ENCODE measurements at regions not wholly inside any gene's neighbourhood (a gene's known extent, or its start where the extent isn't known, plus 50 kb on each side); places are given as distances from the start of the nearest gene placed in this dataset.

DNA sequence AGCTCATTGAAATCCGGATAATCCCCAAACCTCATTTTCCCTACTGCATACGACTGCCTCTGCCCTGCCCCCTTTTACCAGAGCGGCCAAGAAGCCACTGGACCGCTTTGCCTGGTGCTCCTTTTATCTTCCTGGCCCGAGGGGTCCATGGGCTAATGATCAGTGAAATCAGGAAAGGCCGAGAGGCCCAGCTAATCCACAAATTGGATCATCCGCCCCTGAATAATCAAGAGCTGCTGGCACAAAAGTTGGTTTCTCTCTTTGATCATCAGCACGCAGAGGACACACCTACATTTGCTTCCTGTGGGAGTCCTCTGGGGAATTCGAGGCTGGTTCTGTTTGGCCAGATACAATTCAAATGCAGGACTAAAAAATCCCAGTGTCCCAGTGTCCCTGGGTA is 144.5 kb downstream of the INSIG2 start:
- no peak for DNase-seq (ENCODE audit: low spot score)

DNA sequence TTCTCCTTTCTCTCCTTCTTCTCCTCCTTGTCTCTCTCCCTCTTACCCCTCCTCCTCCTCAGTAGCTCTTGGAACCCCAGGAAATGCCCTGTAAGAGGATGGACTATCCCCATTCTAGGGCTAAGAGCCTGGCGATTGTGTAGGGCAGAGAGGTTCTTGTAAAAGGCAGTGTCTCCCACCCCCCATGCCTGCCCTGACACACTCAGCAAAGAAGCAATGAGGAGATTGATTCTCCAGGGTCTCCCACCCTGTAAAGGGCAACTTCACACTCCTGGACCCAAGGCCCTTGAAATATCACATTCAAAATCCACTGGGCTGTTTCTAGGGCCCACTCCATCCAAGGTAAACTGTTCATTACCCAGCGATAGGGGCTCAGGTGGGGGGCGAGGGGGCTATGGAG is 144.1 kb downstream of the INSIG2 start:
- DNase-seq (ENCODE audit: low spot score), result no peak

DNA sequence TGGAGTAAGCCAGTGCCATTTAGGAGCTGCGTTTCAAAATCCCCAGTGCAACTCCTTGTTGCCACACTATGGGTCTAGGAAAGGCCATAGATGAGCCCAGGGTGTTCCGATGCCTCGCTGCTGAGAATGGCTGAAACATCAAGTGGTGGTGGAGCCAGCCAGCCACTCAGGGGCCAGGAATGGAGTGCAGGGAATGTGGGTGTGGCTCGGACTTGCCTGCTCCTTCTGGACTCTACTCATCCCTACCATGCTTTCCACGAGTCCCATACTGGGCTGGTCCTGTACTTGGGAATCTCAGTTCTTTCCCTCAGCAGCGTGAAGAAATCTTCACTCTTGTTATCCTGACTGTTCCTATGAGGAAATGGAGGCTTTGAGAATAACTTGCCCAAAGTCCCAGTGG is 143.5 kb downstream of the INSIG2 start:
- DNase-seq (ENCODE audit: low spot score), result no peak

DNA sequence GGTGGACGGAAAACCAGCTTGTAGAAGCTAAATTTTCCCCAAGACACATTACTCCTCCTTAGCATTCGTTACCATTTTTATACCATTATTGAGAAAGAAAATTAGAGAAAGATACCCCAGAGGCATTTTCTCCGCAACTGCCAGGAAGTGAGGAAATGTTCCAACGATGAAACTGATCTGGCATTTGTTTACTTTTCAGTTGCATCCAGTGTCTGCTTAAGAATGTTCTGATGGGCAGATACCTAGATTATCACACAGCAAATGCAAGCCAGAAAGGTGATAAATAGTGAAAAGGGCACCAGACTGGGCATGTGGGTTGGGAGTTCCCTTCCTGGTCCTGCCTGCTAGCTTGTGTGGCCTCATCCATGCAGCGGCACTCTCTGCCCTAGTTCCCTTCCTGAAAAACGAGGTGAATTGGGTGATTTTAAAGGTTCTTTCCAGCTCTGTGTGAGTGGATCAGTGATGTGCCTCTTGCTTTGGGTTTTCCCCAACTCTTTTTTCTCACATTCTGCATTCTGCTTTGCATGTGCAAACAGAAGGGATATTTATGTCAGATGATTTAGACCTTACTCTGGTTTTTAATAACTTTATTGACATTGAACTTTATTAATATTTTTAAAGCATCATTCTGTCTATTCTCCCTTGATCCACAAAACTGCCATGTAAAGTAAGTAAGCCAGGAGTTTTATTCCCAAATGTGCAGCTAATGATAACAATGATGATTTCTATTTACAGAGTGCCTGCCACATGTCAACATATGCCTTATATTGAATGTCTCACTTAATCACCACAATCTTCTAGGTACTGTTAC is 139.6 kb downstream of the INSIG2 start:
- DNase-seq (ENCODE audit: low spot score), result no peak

DNA sequence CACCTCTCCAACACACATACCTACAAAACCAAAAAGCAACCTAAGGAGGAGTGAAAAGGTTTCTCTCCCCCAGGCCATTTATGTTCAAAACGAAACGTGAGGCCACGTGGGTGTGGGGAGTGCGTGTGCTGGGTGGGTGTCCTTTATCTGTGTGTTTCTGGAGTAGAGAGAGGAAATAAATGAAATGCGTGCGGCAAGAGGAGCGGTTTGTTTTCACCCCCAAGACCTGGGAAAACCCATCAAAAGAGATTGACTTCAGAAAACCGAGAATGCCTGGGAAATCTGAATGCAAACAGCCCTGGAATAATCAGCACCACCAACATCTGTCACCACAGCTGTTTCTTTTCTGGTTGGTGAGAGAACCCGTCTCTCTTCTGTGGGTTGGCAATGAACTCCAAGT is 137.4 kb downstream of the INSIG2 start:
- DNase-seq (ENCODE audit: low spot score), result no peak

DNA sequence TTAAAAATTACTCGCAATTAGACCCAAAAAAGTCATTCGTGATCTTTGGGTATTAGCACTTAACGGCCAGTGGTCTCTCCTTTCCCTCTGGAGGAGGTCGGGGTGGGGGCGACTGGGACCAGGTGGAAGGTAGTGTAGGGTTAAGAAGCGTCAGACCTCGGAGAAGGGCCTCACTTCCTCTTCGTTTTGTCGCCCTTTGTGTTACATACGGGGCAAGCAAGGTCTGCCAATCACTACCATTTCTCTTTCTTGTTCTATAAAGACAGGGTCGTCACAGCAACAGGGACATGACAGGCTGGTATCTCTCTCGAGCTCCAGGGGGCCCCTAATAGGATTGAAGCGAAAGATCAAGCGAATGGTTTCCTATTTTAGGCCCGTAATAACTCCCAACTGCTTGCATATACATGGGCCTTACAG is 136.6 kb downstream of the INSIG2 start:
- no peak for DNase-seq (ENCODE audit: low spot score)

DNA sequence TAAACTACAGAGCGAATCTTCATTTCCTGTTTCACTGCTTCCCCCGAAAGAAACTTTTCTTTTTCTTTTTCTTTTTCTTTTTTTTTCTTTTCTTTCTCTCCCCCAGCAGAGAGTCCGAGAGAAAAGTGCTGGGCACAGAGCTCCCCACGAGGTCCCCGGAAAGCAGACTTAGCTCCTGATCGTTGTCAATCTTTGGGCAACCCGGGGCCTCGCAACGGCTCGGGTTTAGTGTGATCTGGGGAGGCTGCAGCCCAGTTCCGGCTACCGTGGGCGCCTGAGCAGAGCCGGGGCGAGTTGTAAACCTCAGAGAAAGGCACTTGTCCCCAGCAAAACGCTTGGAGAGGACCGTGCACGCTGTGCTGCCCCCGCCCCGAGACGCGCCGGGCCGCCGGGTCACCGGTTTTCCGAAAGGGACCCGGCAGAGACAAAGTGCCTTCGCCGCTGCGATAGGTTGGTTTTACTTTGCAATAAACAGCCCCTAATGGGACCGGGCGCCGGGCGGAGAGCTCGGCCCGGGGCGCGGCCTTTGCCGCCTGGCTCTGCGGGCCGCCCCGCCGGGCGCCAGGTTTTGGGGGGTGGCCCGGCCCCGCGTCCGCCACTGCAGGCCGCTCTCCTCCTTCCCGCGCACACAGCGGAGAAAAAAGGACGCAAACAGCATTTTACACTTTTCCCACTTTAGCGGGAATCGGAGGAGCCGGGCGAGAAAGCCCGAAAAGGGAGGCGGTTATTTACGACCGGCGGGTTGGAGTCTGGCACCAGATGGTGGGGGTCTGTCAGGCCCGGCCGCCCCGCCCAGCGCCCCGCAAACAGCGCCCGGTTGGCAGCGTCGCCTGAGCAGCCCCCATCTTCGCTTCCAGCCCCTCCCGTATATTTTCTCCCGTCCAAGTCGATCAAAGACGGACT is 136.0 kb downstream of the INSIG2 start:
- no peak for DNase-seq (ENCODE audit: low spot score)

DNA sequence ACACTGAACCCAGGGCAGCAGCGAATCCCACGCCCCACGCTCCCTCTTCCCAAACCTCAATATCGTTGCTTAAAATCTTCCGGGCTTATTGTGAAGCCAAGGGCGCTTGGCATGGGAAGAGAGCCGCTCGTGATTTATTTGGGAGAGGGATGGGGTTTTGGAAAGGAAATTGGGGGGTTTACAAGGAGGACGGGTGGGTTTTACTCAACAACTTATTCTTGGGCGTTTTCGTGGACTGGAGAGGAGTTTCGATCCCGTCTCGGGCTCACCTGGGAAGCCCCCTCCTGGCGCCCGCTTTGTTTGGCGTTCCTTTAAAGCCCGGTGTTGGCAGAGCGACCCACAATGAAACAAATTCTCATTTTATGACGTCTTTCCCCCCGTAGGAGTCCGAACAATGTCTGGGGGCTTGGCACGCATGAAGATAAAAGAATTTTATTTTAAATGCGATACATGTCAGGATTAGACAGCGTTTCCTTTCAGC is 135.3 kb downstream of the INSIG2 start:
- no peak for DNase-seq (ENCODE audit: low spot score)

DNA sequence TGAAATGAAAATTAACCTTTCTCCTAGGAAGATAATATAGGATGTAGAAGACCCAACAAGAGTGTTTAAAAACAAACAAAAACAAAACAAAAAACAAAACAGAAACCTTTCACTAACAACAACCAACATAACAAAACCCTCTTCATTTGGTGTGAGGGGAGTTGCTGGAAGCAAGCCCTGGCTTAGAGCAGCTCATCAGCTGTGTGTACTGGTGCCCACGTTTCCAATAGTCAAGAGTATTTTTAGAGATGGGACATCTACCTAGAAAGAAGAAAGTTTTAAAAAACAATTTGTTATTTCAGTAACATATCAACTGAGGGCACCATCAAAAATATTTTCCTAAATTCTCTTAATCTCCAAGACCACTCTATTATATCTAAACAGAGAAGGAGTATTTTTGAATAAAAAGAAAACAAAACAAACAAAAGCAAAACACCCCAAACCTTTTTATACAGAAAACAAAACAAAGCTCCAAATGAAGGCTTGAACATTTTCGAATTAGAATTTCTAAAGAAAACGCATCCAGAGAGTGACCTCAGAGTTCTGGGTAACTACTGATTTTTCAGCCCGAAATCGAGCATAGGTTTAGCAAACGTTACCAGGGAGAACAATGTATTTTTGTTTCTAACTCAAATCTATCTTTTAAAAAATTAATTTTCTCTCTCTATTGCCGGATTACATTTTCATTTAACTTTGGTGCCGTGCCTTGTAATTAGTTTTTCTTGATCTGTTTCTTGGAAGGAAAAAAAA is 134.6 kb downstream of the INSIG2 start:
- DNase-seq (ENCODE audit: low spot score), result no peak

DNA sequence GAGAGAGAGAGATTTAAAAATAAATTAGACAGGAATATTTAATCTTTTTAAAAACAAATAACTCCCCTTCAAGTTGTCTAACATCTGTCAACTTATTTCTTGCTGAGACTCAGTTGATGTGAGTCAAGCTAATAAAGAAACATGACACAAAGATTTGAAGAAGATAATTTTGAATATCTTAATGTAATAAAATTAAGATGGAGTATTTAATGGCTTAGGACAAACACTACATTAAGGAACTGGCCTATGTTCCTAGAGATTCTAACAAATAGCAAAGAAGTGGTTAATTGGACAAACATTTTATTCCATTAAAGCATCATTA is 134.0 kb downstream of the INSIG2 start:
- no peak for DNase-seq (ENCODE audit: low spot score)

DNA sequence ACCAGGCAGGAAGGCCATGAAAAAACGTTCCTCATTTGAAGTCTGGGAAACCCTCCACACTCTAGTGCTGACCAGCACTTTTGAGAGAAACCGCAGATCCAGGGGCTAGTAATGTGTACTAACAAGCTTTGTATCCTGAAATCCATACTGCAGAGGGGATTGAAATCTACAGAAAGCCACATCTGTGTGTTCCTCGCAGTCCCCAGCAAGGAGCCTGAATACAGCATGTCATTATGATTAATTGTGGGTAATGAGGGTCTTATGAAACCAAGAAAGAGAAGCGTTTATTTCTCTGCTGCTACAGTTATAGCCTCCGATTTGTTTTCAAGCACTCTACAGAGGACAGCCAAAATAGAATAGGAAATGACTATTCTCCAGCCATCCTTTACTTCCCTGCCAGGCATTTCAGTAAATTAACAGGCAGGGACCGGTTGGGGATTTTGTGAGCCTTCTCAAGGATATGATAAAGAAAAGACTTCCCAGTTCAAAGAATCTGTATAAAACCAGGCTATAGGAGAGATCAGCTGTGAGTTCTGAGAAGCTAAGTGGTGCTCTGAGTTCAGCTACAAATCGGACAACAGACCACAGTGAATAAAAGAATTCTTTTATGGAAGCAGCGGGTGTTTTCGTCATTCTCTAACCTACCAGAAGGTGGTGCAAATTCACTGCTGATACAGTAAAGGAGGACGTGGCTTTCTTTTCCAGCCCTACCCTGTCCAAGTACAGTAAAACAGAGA is 133.4 kb downstream of the INSIG2 start:
- DNase-seq (ENCODE audit: low spot score), result peak; percentile 73

DNA sequence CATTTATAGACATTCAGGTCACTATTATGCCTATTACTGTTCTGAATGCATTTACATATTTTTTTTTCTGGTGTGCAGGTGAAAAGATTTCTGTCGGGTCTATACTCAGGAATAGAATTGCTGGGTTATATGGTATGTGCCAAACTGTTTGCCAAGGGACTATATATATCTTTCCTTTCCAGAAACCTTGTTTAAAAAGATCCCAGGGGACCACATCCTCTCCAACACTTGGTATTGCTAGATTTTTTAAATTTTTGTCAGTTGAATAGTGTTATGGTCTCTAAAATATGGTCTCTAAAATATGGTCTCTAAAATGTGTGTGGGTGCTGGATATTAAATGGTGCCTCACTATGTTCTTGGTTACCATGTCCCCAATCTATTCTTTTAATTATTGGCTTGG is 131.3 kb downstream of the INSIG2 start:
- DNase-seq (ENCODE audit: low spot score), result no peak

DNA sequence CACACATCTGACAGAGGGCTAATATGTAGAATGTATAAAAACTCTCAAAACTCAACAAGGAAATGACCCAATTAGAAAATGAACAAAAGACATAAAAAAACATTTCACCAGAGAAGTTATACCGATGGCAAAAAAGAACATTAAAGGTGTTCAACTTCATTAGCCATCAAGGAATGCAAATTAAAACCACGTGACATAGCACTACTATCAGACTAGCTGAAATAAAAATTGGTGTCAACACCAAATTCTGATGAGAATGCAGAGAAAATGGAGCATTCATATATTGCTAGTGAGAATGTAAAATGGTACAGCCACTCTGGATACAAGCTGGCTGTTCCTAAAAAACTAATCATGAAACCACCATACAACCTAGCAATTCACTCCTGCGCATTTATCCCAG is 128.0 kb downstream of the INSIG2 start:
- no peak for DNase-seq (ENCODE audit: low spot score)

DNA sequence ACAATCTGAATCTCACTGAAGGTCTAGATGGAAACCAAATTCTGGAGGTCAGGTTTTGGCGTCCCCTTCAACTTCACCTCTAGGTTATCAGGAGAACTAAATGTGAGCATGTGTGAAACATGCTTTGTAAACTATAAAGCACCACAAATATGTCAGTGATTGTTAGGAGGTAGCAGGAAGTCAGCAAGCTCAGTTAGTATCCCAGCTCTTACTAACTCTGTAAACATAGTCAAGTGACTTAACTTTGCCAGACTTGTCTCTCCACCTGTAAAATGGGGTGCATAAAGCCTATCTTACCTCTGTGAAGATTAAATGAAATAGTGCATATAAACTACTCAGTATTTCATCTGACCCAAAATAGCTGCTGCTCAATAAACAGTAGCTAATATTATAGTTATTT is 121.5 kb downstream of the INSIG2 start:
- no peak for DNase-seq (ENCODE audit: low spot score)

DNA sequence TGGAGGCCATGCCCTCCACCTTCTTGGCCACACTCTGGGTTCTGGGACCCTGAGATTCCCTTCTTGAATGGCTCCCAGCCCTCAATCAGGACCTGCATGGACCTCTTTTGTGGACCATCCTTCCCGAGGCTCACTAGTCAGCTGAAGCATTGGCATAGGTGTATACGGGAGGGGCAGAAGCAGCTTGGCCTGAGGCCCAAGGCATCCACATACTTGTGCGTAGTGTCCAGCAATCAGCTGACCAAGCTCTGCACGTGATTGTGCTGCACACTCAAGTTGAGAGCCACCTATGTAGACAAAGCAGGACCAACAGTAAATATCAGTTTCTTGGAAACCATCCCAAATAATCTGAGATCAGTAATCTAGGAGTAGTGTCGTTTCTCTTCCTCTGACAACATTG is 119.6 kb downstream of the INSIG2 start:
- DNase-seq (ENCODE audit: low spot score), result no peak

DNA sequence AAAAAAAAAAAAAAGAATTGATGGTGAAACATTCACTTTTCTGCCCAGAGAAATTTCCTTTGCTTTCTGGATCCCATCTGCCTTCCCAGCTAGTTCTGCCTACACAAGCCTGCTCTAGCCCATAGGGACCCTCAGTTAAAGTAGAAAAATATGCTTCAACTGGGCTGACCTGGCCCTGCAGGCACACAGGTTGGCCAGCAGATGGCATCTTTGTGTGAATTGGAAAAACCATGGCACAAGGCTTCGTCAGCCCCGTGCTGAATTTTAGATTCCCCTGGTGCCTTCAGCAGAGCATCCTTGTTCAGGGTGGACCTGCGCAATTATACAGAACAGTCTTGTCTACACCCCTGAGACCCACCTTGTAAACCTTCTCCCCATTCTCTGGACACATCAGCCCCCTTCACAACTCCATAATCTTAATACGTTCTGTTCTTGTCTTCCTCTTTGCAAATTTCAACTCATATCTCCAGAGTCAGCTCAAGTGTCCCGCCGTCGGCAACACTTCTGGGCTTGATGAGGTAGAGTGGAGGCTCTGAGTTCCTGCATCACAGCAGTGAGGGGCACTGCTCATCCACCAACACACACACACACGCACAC is 114.5 kb downstream of the INSIG2 start:
- peak; percentile 63 for DNase-seq (ENCODE audit: low spot score)

DNA sequence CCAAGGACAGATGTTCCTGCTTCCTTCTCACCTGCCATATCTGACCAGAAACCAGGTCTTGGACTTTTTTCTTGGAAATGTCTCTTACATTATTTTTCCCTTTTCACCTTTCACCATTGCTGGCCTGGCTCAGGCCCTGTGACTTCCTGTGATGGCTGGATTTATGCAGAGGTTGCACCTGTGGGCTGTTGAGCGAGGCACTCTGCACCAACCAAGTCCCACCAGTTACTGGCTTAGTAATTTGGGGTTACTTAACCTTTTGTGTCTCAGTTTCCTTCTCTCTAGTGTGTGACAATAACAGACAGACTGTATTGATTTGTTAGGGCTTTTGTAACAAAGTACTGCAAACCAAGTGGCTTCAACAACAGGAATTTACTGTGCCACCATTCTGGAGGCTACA is 110.0 kb downstream of the INSIG2 start:
- DNase-seq (ENCODE audit: low spot score), result no peak

DNA sequence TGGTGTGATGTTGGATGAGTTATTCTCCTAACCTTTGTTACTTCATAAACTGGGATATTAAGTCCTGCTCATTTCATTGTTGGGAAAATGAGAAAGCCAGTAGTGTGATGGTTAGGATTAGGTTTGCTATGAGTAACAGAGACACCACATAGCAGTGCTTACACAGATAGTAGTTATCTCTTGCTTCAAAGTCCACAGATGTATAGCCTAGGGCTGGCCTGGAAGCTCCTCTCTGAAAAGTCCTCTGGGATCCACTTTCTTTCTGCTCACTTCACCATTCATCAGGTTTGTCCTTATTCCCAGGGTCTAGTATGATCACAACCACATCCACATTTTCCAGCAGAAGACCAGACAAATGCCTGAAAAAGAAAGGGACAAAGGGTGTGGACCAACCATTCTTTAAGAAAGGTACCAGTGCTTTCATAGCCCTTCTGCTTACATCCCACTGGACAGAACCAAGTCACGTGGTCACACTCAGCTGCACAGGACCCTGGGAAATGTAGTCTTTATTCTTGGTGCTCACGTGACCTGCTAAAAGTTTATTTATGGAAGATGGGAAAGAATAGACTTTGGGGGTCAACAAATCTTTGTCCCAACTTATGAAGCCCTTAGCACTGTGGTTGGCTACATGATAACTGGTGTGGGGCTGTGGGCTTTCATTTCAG is 108.9 kb downstream of the INSIG2 start:
- DNase-seq (ENCODE audit: low spot score), result no peak

DNA sequence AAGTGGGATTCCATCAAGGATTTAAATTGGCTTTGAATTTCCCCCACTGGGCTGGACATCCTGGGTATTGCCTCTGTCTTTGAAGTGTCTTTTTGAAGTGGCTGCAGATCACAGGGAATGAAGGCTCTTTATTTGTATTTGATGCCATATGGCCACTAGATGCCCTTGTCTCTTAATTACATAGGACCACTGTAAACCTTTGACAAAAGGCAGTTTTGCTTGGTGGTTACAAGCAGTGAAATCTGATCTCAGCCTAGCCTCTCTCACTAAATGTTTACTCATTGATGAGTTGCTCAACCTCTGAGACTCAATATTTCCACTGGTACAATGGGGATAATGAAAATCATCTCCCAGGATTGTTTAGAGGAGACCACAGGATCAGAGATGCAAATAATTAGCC is 102.2 kb downstream of the INSIG2 start:
- peak; percentile 21 for DNase-seq (ENCODE audit: low spot score)

DNA sequence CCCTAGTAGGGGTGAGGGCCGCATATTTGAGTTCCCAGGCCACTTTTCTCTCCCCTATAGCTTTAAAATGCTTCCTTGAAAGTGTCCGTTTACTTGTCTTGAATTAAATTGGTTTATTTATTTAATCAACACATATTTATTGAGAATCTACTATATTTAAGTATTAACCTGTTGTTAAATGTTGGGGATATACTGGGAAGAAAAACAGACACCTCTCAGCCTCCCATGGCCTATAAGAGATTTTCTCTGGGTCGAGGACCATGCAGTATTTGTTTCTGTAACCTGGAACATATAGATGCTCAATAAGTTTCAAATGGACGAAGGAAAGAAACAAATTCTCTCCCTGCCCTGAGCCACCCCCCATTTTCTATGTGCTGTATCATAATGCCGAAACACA is 98.6 kb downstream of the INSIG2 start:
- no peak for DNase-seq (ENCODE audit: low spot score)

All from RKO (cell line).